ENCODE measurements at regions not wholly inside any gene's neighbourhood (a gene's known extent, or its start where the extent isn't known, plus 50 kb on each side); places are given as distances from the start of the nearest gene placed in this dataset.

DNA sequence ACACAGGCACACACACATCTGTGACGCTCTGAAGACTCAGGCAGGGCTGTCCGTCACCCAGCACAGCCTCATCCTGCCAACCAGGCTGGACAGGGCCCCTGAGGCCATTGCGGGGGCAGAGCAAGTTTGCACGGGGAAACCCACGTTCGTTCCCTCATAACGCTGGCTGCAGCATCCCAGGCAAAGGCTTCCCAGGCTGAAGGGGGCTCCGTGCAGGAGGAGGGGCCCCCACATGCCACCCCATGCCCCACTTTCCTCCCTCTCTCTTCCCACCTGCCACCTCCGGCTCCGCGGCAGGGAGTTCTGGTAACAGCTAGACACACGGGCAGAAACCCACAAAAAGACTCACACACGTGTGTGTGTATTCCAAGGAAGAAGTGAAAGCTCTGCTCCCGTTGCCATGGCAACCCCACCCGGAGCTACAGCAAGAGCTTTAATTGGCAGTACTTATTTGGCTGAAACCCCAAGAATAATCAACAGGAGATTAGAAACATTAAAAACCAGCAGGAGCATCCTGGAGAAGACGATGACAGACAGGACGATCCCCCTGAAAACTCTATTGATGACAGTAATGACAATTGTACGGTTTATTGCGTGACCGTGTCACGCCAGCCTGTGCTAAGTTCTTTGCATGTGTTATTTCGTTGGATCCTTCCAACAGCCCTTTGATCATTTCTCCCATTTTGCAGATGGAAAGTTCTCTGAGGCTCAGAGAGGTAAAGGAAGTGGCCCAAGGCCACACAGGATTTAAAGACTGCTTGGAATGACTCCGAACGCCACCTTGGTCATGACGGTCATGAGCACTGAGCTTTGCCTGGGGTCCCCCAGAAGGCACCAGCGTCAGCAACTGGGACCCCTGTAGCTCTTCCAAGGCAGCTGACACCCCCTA lies 247.1 kb downstream of the NPHP4 start:
- TF ChIP-seq, protein P1, sequence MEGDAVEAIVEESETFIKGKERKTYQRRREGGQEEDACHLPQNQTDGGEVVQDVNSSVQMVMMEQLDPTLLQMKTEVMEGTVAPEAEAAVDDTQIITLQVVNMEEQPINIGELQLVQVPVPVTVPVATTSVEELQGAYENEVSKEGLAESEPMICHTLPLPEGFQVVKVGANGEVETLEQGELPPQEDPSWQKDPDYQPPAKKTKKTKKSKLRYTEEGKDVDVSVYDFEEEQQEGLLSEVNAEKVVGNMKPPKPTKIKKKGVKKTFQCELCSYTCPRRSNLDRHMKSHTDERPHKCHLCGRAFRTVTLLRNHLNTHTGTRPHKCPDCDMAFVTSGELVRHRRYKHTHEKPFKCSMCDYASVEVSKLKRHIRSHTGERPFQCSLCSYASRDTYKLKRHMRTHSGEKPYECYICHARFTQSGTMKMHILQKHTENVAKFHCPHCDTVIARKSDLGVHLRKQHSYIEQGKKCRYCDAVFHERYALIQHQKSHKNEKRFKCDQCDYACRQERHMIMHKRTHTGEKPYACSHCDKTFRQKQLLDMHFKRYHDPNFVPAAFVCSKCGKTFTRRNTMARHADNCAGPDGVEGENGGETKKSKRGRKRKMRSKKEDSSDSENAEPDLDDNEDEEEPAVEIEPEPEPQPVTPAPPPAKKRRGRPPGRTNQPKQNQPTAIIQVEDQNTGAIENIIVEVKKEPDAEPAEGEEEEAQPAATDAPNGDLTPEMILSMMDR (IDR thresholded peaks at IDR 0.05), result no peak
- no peak for TF ChIP-seq POLR2A (IDR thresholded peaks at IDR 0.05)

Data from lower leg skin (tissue), 3 donors.